OCI-LY7 (cell line): ENCODE measurements at regions not wholly inside any gene's neighbourhood (a gene's known extent, or its start where the extent isn't known, plus 50 kb on each side); places are given as distances from the start of the nearest gene placed in this dataset.

Experiments
- BruUV-seq: library from RNA; stranded (reverse); fragments of 400-500 nt; replicated peaks from 2 replicates; lab custom pipeline; 2021; lab: Mats Ljungman, UMichigan
- CTCF ChIA-PET: fragments of 300-600 bp; sonication (Branson Sonifier 250); formaldehyde crosslinking; loops from one replicate; lab custom pipeline; 2022; ENCODE audit warnings: antibody characterized with exemption; ENCODE audit not compliant: unreplicated experiment; lab: Charles Lee
- POLR2A ChIA-PET: fragments of 300-600 bp; sonication (Branson Sonifier 250); formaldehyde crosslinking; loops from one replicate; lab custom pipeline; 2022; ENCODE audit warnings: antibody characterized with exemption; lab: Charles Lee
- DNase-seq: peaks from one replicate; pipeline ENCODE4 v3.0.0-alpha.2; 2015; ENCODE audit warnings: low spot score
- H2AFZ ChIP-seq: fragments of 200-600 bp; sonication (generic), shearing (Covaris generic); 2 replicates; pipeline ENCODE4 v1.6.1; 2014; ENCODE audit warnings: mild to moderate bottlenecking, antibody characterized with exemption, low read length, moderate library complexity
- H3K27ac ChIP-seq: fragments of 200-600 bp; sonication (generic); 2 replicates; pipeline ENCODE4 v1.5.1; 2014; ENCODE audit warnings: mixed run types, low read depth, mild to moderate bottlenecking, moderate library complexity, low read length, inconsistent platforms; ENCODE audit not compliant: poor library complexity, severe bottlenecking
- H3K36me3 ChIP-seq: fragments of 200-600 bp; sonication (generic); 2 replicates; pipeline ENCODE4 v1.6.1; 2014; ENCODE audit warnings: mild to moderate bottlenecking, antibody characterized with exemption, low read length, moderate library complexity, mixed read lengths; ENCODE audit not compliant: insufficient read depth
- H3K4me1 ChIP-seq: fragments of 200-600 bp; sonication (generic); 2 replicates; pipeline ENCODE4 v1.5.1; 2014; ENCODE audit warnings: mild to moderate bottlenecking, low read length; ENCODE audit not compliant: insufficient read depth, poor library complexity, severe bottlenecking
- H3K4me2 ChIP-seq: fragments of 200-600 bp; sonication (generic); 2 replicates; pipeline ENCODE4 v1.6.1; 2014; ENCODE audit warnings: mild to moderate bottlenecking, low read length
- H3K4me3 ChIP-seq: fragments of 200-600 bp; sonication (generic); 2 replicates; pipeline ENCODE4 v1.5.1; 2014; ENCODE audit warnings: mild to moderate bottlenecking, low read depth, low read length; ENCODE audit not compliant: poor library complexity, severe bottlenecking
- H3K79me2 ChIP-seq: fragments of 200-600 bp; sonication (generic); 2 replicates; pipeline ENCODE4 v1.6.1; 2016; ENCODE audit warnings: low read depth, mild to moderate bottlenecking, low read length, moderate library complexity, mixed read lengths; ENCODE audit not compliant: insufficient read depth
- H3K9me2 ChIP-seq: fragments of 200-600 bp; sonication (generic); 2 replicates; pipeline ENCODE4 v1.6.1; 2016; ENCODE audit warnings: mild to moderate bottlenecking, low read length, mixed read lengths; ENCODE audit not compliant: insufficient read depth
- H3K9me3 ChIP-seq: fragments of 200-600 bp; sonication (generic); 2 replicates; pipeline ENCODE4 v1.6.1; 2014; ENCODE audit warnings: mild to moderate bottlenecking, mixed run types, low read length, mixed read lengths
- H4K20me1 ChIP-seq: fragments of 200-600 bp; sonication (generic); 2 replicates; pipeline ENCODE4 v1.6.1; 2014; ENCODE audit warnings: mild to moderate bottlenecking, antibody characterized with exemption, low read length, moderate library complexity, mixed read lengths; ENCODE audit not compliant: insufficient read depth
- CTCF ChIP-seq: fragments of 200-600 bp; sonication (generic); conservative IDR thresholded peaks from 2 replicates; pipeline ENCODE4 v1.5.1; 2014; ENCODE audit warnings: mild to moderate bottlenecking, antibody characterized with exemption, low read length, moderate library complexity, mixed read lengths
- EZH2phosphoT487 ChIP-seq: fragments of 200-600 bp; sonication (generic); IDR thresholded peaks from 2 replicates; pipeline ENCODE4 v1.6.1; 2018; ENCODE audit warnings: low read depth, borderline replicate concordance, mild to moderate bottlenecking, mixed run types, antibody characterized with exemption, low read length, moderate library complexity, mixed read lengths
- intact Hi-C: fragments of 100-400 bp; cut with micrococcal nuclease; formaldehyde crosslinking; loops from one replicate; pipeline ENCODE4 v1.10.0; 2022; ENCODE audit not compliant: unreplicated experiment

- Histone ChIP-seq H2AFZ (no peak overlapping the region), H3K4me3 (no peak overlapping the region), H3K9me2 (no peaks in the 10 kb centered on the region), H3K27ac (no peak overlapping the region), H3K79me2 (no peaks in the 10 kb centered on the region), H3K9me3 (no peaks in the 10 kb centered on the region), H4K20me1 (no peaks in the 10 kb centered on the region), H3K4me2 (no peak overlapping the region), H3K36me3 (no peaks in the 10 kb centered on the region), H3K4me1 (no peaks in the 10 kb centered on the region)
- TF ChIP-seq EZH2phosphoT487 (no peak), CTCF (no peak)
- no peak for DNase-seq
- no TSS peak for BruUV-seq
- intact Hi-C loops, result no loop called here
- CTCF ChIA-PET, result no interaction called here
- POLR2A ChIA-PET, result no interaction called here
Observed at GRCh38 chr2:122221665-122222064, 466.2 kb downstream of the TSN start.

GRCh38 chr2:122231296-122231695, 475.8 kb downstream of the TSN start:
- no peak overlapping the region for H2AFZ ChIP-seq
- intact Hi-C loops, result no loop called here

GRCh38 chr2:122233372-122233771, 477.9 kb downstream of the TSN start:
- Histone ChIP-seq H3K9me3 (no peaks in the 10 kb centered on the region), H3K79me2 (no peaks in the 10 kb centered on the region), H3K36me3 (no peaks in the 10 kb centered on the region), H3K27ac (no peak overlapping the region), H3K4me2 (no peak overlapping the region), H2AFZ (no peak overlapping the region), H3K9me2 (no peaks in the 10 kb centered on the region), H3K4me1 (no peaks in the 10 kb centered on the region), H3K4me3 (no peak overlapping the region), H4K20me1 (no peaks in the 10 kb centered on the region)
- no peak for TF ChIP-seq CTCF
- TF ChIP-seq EZH2phosphoT487, result no peak
- ChIA-PET CTCF (interaction anchor here (0.6 kb wide), 1 partner anchor 71 kb away, joined by 3 read pairs; no protein-coding TSS in a partner anchor), POLR2A (no interaction called here)
- no peak for DNase-seq
- no TSS peak for BruUV-seq
- intact Hi-C loops, result no loop called here

More at GRCh38 chr2:122231296-122231695, 475.8 kb downstream of the TSN start:
- no TSS peak for BruUV-seq
- no peaks in the 10 kb centered on the region for H3K4me1 ChIP-seq
- H3K9me3 ChIP-seq, result no peaks in the 10 kb centered on the region
- TF ChIP-seq CTCF (no peak), EZH2phosphoT487 (no peak)
- no peak overlapping the region for H3K27ac ChIP-seq
- H3K4me3 ChIP-seq, result no peak overlapping the region
- no peak overlapping the region for H3K4me2 ChIP-seq
- H4K20me1 ChIP-seq, result no peaks in the 10 kb centered on the region
- no peaks in the 10 kb centered on the region for H3K36me3 ChIP-seq
- CTCF ChIA-PET, result no interaction called here
- no peaks in the 10 kb centered on the region for H3K9me2 ChIP-seq
- POLR2A ChIA-PET, result no interaction called here
- no peaks in the 10 kb centered on the region for H3K79me2 ChIP-seq
- DNase-seq, result no peak
